ENCODE measurements at regions not wholly inside any gene's neighbourhood (a gene's known extent, or its start where the extent isn't known, plus 50 kb on each side); places are given as distances from the start of the nearest gene placed in this dataset.

DNA sequence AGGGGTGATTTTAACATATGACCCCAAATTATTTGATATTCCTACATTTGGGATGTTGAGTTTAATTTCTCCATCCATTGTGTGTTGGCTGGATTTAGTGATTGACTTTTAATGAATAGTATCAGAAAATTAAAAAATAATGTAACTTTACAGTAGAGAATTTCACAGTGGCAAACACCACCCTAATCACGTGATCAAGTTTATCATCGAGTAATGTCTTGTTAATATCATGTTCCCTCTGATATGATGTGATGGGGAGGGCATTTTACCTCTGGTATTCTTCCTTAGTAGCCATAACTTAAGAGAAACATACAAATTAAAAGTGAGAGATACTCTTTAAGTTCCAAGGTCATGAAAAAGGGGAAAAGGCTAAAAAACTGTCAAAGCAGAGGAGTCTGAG, 602.0 kb upstream of the CELF4 start:
- TF ChIP-seq SIN3A (IDR thresholded peaks at IDR 0.05; ENCODE audit: borderline replicate concordance, insufficient read depth, low read length) (no peak), FOXP2 (optimal IDR thresholded peaks at IDR 0.05; ENCODE audit: borderline replicate concordance, extremely low read depth, extremely low read length, insufficient read depth) (no peak), POLR2AphosphoS5 (IDR thresholded peaks at IDR 0.05; ENCODE audit: low read depth, low read length) (no peak), TAF1 (IDR thresholded peaks at IDR 0.05; ENCODE audit: borderline replicate concordance, insufficient read depth, low read length) (no peak)
- TF ChIP-seq, protein P1, sequence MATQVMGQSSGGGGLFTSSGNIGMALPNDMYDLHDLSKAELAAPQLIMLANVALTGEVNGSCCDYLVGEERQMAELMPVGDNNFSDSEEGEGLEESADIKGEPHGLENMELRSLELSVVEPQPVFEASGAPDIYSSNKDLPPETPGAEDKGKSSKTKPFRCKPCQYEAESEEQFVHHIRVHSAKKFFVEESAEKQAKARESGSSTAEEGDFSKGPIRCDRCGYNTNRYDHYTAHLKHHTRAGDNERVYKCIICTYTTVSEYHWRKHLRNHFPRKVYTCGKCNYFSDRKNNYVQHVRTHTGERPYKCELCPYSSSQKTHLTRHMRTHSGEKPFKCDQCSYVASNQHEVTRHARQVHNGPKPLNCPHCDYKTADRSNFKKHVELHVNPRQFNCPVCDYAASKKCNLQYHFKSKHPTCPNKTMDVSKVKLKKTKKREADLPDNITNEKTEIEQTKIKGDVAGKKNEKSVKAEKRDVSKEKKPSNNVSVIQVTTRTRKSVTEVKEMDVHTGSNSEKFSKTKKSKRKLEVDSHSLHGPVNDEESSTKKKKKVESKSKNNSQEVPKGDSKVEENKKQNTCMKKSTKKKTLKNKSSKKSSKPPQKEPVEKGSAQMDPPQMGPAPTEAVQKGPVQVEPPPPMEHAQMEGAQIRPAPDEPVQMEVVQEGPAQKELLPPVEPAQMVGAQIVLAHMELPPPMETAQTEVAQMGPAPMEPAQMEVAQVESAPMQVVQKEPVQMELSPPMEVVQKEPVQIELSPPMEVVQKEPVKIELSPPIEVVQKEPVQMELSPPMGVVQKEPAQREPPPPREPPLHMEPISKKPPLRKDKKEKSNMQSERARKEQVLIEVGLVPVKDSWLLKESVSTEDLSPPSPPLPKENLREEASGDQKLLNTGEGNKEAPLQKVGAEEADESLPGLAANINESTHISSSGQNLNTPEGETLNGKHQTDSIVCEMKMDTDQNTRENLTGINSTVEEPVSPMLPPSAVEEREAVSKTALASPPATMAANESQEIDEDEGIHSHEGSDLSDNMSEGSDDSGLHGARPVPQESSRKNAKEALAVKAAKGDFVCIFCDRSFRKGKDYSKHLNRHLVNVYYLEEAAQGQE (IDR thresholded peaks at IDR 0.05; ENCODE audit: insufficient read depth in 1 of 2, low read depth in 2 of 2, low read length in 2 of 2): no peak

DNA sequence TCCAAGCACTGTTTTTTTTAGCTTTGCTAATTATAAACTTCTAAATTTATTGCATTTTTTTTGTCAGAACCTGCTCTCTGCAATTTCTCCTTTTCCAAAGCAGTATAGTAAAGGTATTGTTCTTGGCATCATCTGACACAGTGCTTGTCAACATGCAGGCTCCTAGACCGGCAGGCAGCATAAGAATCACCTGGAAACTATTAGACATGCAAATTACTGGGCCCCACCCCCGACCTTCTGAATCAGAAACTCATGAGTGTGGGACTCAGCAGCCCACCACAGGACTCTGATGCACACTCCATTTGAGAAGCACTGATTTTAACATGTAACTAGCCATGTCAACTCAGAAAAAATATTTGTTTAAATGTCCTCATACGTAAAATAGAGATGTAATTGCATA, 551.1 kb upstream of the CELF4 start:
- no peak for TF ChIP-seq SIN3A (IDR thresholded peaks at IDR 0.05; ENCODE audit: borderline replicate concordance, insufficient read depth, low read length)
- no peak for TF ChIP-seq POLR2AphosphoS5 (IDR thresholded peaks at IDR 0.05; ENCODE audit: low read depth, low read length)
- no peak for TF ChIP-seq TAF1 (IDR thresholded peaks at IDR 0.05; ENCODE audit: borderline replicate concordance, insufficient read depth, low read length)
- no peak for TF ChIP-seq FOXP2 (optimal IDR thresholded peaks at IDR 0.05; ENCODE audit: borderline replicate concordance, extremely low read depth, extremely low read length, insufficient read depth)
- TF ChIP-seq, protein P1 (IDR thresholded peaks at IDR 0.05; ENCODE audit: insufficient read depth in 1 of 2, low read depth in 2 of 2, low read length in 2 of 2): no peak

GRCh38 chr18:38115201-38115600, 549.6 kb upstream of the CELF4 start:
- TF ChIP-seq POLR2AphosphoS5 (IDR thresholded peaks at IDR 0.05; ENCODE audit: low read depth, low read length) (no peak), TAF1 (IDR thresholded peaks at IDR 0.05; ENCODE audit: borderline replicate concordance, insufficient read depth, low read length) (no peak), FOXP2 (optimal IDR thresholded peaks at IDR 0.05; ENCODE audit: borderline replicate concordance, extremely low read depth, extremely low read length, insufficient read depth) (no peak), SIN3A (IDR thresholded peaks at IDR 0.05; ENCODE audit: borderline replicate concordance, insufficient read depth, low read length) (no peak)
- TF ChIP-seq, protein P1 (IDR thresholded peaks at IDR 0.05; ENCODE audit: insufficient read depth in 1 of 2, low read depth in 2 of 2, low read length in 2 of 2): no peak

GRCh38 chr18:38087538-38087937, 521.9 kb upstream of the CELF4 start:
- TF ChIP-seq FOXP2 (optimal IDR thresholded peaks at IDR 0.05; ENCODE audit: borderline replicate concordance, extremely low read depth, extremely low read length, insufficient read depth) (no peak), TAF1 (IDR thresholded peaks at IDR 0.05; ENCODE audit: borderline replicate concordance, insufficient read depth, low read length) (no peak), POLR2AphosphoS5 (IDR thresholded peaks at IDR 0.05; ENCODE audit: low read depth, low read length) (no peak), SIN3A (IDR thresholded peaks at IDR 0.05; ENCODE audit: borderline replicate concordance, insufficient read depth, low read length) (no peak)
- TF ChIP-seq, protein P1 (IDR thresholded peaks at IDR 0.05; ENCODE audit: insufficient read depth in 1 of 2, low read depth in 2 of 2, low read length in 2 of 2): no peak

- TF ChIP-seq SIN3A (IDR thresholded peaks at IDR 0.05; ENCODE audit: borderline replicate concordance, insufficient read depth, low read length) (no peak), TAF1 (IDR thresholded peaks at IDR 0.05; ENCODE audit: borderline replicate concordance, insufficient read depth, low read length) (no peak), FOXP2 (optimal IDR thresholded peaks at IDR 0.05; ENCODE audit: borderline replicate concordance, extremely low read depth, extremely low read length, insufficient read depth) (no peak), POLR2AphosphoS5 (IDR thresholded peaks at IDR 0.05; ENCODE audit: low read depth, low read length) (no peak)
- TF ChIP-seq, protein P1 (IDR thresholded peaks at IDR 0.05; ENCODE audit: insufficient read depth in 1 of 2, low read depth in 2 of 2, low read length in 2 of 2): no peak
These were observed 515.9 kb upstream of the CELF4 start for GRCh38 chr18:38081516-38081915.

Data from PFSK-1 (cell line).